GM18507 (cell line): ENCODE measurements at regions not wholly inside any gene's neighbourhood (a gene's known extent, or its start where the extent isn't known, plus 50 kb on each side); places are given as distances from the start of the nearest gene placed in this dataset.

Source experiments
- DNase-seq: peaks from one replicate; pipeline ENCODE4 v3.0.0; 2011; ENCODE audit warnings: low read depth; ENCODE audit not compliant: insufficient read length; ENCODE audit errors: extremely low spot score
- FAIRE-seq: peaks from 2 replicates; lab custom pipeline; 2011; peaks lifted over from hg19 to GRCh38; lab: Jason Lieb, UNC

- FAIRE-seq (no peak), DNase-seq (no peak)
Observed at GRCh38 chr1:29498126-29499103, 262.1 kb downstream of the PTPRU start.

- FAIRE-seq (no peak), DNase-seq (no peak)
Observed at GRCh38 chr1:29497395-29498125, 261.2 kb downstream of the PTPRU start.

- DNase-seq, result no peak
- FAIRE-seq, result no peak
Observed at GRCh38 chr1:29496701-29497100, 260.4 kb downstream of the PTPRU start.

GRCh38 chr1:29490204-29490934 lies 254.0 kb downstream of the PTPRU start:
- FAIRE-seq, result no peak
- no peak for DNase-seq

GRCh38 chr1:29489471-29489870 lies 253.1 kb downstream of the PTPRU start:
- FAIRE-seq (no peak), DNase-seq (no peak)

GRCh38 chr1:29488794-29489311 lies 252.5 kb downstream of the PTPRU start:
- FAIRE-seq (no peak), DNase-seq (no peak)

- DNase-seq, result no peak
- FAIRE-seq, result no peak
Observed at GRCh38 chr1:29488086-29488793, 251.9 kb downstream of the PTPRU start.

- FAIRE-seq (no peak), DNase-seq (no peak)
Observed at GRCh38 chr1:29487291-29487690, 251.0 kb downstream of the PTPRU start.

- DNase-seq (no peak), FAIRE-seq (no peak)
Observed at GRCh38 chr1:29485096-29485925, 249.0 kb downstream of the PTPRU start.

- no peak for DNase-seq
- FAIRE-seq, result no peak
Observed at GRCh38 chr1:29482991-29483390, 246.7 kb downstream of the PTPRU start.

- FAIRE-seq (no peak), DNase-seq (no peak)
Observed at GRCh38 chr1:29482064-29482463, 245.7 kb downstream of the PTPRU start.

- no peak for FAIRE-seq
- no peak for DNase-seq
Observed at GRCh38 chr1:29481031-29481430, 244.7 kb downstream of the PTPRU start.

- DNase-seq (no peak), FAIRE-seq (no peak)
Observed at GRCh38 chr1:29478879-29479278, 242.6 kb downstream of the PTPRU start.

GRCh38 chr1:29478151-29478791 lies 241.9 kb downstream of the PTPRU start:
- FAIRE-seq, result no peak

GRCh38 chr1:29475326-29475725 lies 239.0 kb downstream of the PTPRU start:
- FAIRE-seq (no peak), DNase-seq (no peak)

More at GRCh38 chr1:29478151-29478791, 241.9 kb downstream of the PTPRU start:
- DNase-seq, result no peak

- FAIRE-seq, result no peak
Observed at GRCh38 chr1:29474274-29475244, 238.2 kb downstream of the PTPRU start.

More at GRCh38 chr1:29474274-29475244, 238.2 kb downstream of the PTPRU start:
- no peak for DNase-seq
